ENCODE measurements at regions not wholly inside any gene's neighbourhood (a gene's known extent, or its start where the extent isn't known, plus 50 kb on each side); places are given as distances from the start of the nearest gene placed in this dataset.
"Not testable (repeated sequence)": the region's sequence is repeated elsewhere in the genome, so short reads cannot be mapped to it uniquely, and the experiment has no call there.

- no peaks in the 10 kb centered on the region for H3K9me3 ChIP-seq (ENCODE audit: insufficient read depth, low read length)
- H3K9me2 ChIP-seq (replicated peaks; ENCODE audit: insufficient read depth, low read length), result no peaks in the 10 kb centered on the region
- H2AFZ ChIP-seq (ENCODE audit: low read depth, low read length, severe bottlenecking), result no peak overlapping the region
- TF ChIP-seq, protein P1, sequence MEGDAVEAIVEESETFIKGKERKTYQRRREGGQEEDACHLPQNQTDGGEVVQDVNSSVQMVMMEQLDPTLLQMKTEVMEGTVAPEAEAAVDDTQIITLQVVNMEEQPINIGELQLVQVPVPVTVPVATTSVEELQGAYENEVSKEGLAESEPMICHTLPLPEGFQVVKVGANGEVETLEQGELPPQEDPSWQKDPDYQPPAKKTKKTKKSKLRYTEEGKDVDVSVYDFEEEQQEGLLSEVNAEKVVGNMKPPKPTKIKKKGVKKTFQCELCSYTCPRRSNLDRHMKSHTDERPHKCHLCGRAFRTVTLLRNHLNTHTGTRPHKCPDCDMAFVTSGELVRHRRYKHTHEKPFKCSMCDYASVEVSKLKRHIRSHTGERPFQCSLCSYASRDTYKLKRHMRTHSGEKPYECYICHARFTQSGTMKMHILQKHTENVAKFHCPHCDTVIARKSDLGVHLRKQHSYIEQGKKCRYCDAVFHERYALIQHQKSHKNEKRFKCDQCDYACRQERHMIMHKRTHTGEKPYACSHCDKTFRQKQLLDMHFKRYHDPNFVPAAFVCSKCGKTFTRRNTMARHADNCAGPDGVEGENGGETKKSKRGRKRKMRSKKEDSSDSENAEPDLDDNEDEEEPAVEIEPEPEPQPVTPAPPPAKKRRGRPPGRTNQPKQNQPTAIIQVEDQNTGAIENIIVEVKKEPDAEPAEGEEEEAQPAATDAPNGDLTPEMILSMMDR (IDR thresholded peaks at IDR 0.05; ENCODE audit: insufficient read depth, low read length, poor library complexity, severe bottlenecking), result no peak
- TF ChIP-seq EZH2phosphoT487 (conservative IDR thresholded peaks at IDR 0.05; ENCODE audit: low read length), result no peak
- no peaks in the 10 kb centered on the region for H3K27me3 ChIP-seq (ENCODE audit: low read length)
- no peaks in the 10 kb centered on the region for H3F3A ChIP-seq (ENCODE audit: insufficient read depth)
- H3K27ac ChIP-seq (ENCODE audit: low read depth, low read length), result no peak overlapping the region
- no peak overlapping the region for H3K4me2 ChIP-seq (ENCODE audit: low read depth, low read length, poor library complexity, severe bottlenecking)
- no peaks in the 10 kb centered on the region for H3K36me3 ChIP-seq (ENCODE audit: low read length)
- no peaks in the 10 kb centered on the region for H3K79me2 ChIP-seq (ENCODE audit: insufficient read depth, low read length)
- no peak overlapping the region for H3K4me3 ChIP-seq (ENCODE audit: insufficient read depth, low read length, poor library complexity, severe bottlenecking)
- H3K9ac ChIP-seq (ENCODE audit: low read length), result no peak overlapping the region
- no peaks in the 10 kb centered on the region for H4K20me1 ChIP-seq (ENCODE audit: low read depth, low read length)
Measured at GRCh38 chr7:119630406-119630969, 642.5 kb upstream of the KCND2 start.

DNA sequence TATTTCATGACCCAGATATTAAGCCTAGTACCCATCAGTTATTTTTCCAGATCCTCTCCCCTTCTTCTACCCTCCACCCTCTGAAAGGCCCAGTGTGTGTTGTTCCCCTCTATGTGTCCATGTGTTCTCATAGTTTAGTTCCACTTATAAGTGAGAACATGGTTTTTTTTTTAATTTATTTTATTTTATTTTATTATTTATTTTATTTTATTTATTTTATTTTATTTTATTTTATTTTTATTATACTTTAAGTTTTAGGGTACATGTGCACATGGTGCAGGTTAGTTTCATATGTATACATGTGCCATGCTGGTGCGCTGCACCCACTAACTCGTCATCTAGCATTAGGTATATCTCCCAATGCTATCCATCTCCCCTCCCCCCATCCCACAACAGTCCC is 639.2 kb upstream of the KCND2 start:
- not testable (repeated sequence) for H3K4me3 ChIP-seq (ENCODE audit: insufficient read depth, low read length, poor library complexity, severe bottlenecking); H3K36me3 ChIP-seq (ENCODE audit: low read length); H3K27ac ChIP-seq (ENCODE audit: low read depth, low read length); H3F3A ChIP-seq (ENCODE audit: insufficient read depth); H2AFZ ChIP-seq (ENCODE audit: low read depth, low read length, severe bottlenecking); H3K9ac ChIP-seq (ENCODE audit: low read length); H4K20me1 ChIP-seq (ENCODE audit: low read depth, low read length); H3K79me2 ChIP-seq (ENCODE audit: insufficient read depth, low read length); H3K4me2 ChIP-seq (ENCODE audit: low read depth, low read length, poor library complexity, severe bottlenecking); H3K27me3 ChIP-seq (ENCODE audit: low read length); H3K9me2 ChIP-seq (replicated peaks; ENCODE audit: insufficient read depth, low read length); H3K9me3 ChIP-seq (ENCODE audit: insufficient read depth, low read length)

- H3K27ac ChIP-seq (ENCODE audit: low read depth, low read length), result no peak overlapping the region
- H3K4me2 ChIP-seq (ENCODE audit: low read depth, low read length, poor library complexity, severe bottlenecking), result no peak overlapping the region
- H3K9me3 ChIP-seq (ENCODE audit: insufficient read depth, low read length), result no peaks in the 10 kb centered on the region
- H3K9ac ChIP-seq (ENCODE audit: low read length), result no peak overlapping the region
- no peaks in the 10 kb centered on the region for H3K36me3 ChIP-seq (ENCODE audit: low read length)
- H4K20me1 ChIP-seq (ENCODE audit: low read depth, low read length), result no peaks in the 10 kb centered on the region
- no peaks in the 10 kb centered on the region for H3F3A ChIP-seq (ENCODE audit: insufficient read depth)
- no peaks in the 10 kb centered on the region for H3K79me2 ChIP-seq (ENCODE audit: insufficient read depth, low read length)
- no peaks in the 10 kb centered on the region for H3K27me3 ChIP-seq (ENCODE audit: low read length)
- TF ChIP-seq, protein P1 (IDR thresholded peaks at IDR 0.05; ENCODE audit: insufficient read depth, low read length, poor library complexity, severe bottlenecking), result no peak
- no peak for TF ChIP-seq EZH2phosphoT487 (conservative IDR thresholded peaks at IDR 0.05; ENCODE audit: low read length)
- no peak overlapping the region for H3K4me3 ChIP-seq (ENCODE audit: insufficient read depth, low read length, poor library complexity, severe bottlenecking)
- H2AFZ ChIP-seq (ENCODE audit: low read depth, low read length, severe bottlenecking), result no peak overlapping the region
- H3K9me2 ChIP-seq (replicated peaks; ENCODE audit: insufficient read depth, low read length), result no peaks in the 10 kb centered on the region
Measured at GRCh38 chr7:119640326-119640725, 632.6 kb upstream of the KCND2 start.

- TF ChIP-seq, protein P1 (IDR thresholded peaks at IDR 0.05; ENCODE audit: insufficient read depth, low read length, poor library complexity, severe bottlenecking), result no peak
- no peak for TF ChIP-seq EZH2phosphoT487 (conservative IDR thresholded peaks at IDR 0.05; ENCODE audit: low read length)
- no peak overlapping the region for H3K9ac ChIP-seq (ENCODE audit: low read length)
- no peaks in the 10 kb centered on the region for H3K36me3 ChIP-seq (ENCODE audit: low read length)
- H2AFZ ChIP-seq (ENCODE audit: low read depth, low read length, severe bottlenecking), result no peak overlapping the region
- no peaks in the 10 kb centered on the region for H3K79me2 ChIP-seq (ENCODE audit: insufficient read depth, low read length)
- no peak overlapping the region for H3K4me2 ChIP-seq (ENCODE audit: low read depth, low read length, poor library complexity, severe bottlenecking)
- H3F3A ChIP-seq (ENCODE audit: insufficient read depth), result no peaks in the 10 kb centered on the region
- H3K9me2 ChIP-seq (replicated peaks; ENCODE audit: insufficient read depth, low read length), result no peaks in the 10 kb centered on the region
- H3K9me3 ChIP-seq (ENCODE audit: insufficient read depth, low read length), result no peaks in the 10 kb centered on the region
- no peak overlapping the region for H3K4me3 ChIP-seq (ENCODE audit: insufficient read depth, low read length, poor library complexity, severe bottlenecking)
- H4K20me1 ChIP-seq (ENCODE audit: low read depth, low read length), result no peaks in the 10 kb centered on the region
- no peaks in the 10 kb centered on the region for H3K27me3 ChIP-seq (ENCODE audit: low read length)
- H3K27ac ChIP-seq (ENCODE audit: low read depth, low read length), result no peak overlapping the region
Measured at GRCh38 chr7:119640861-119641260, 632.1 kb upstream of the KCND2 start.
